D341Med (cell line): ENCODE measurements at regions not wholly inside any gene's neighbourhood (a gene's known extent, or its start where the extent isn't known, plus 50 kb on each side); places are given as distances from the start of the nearest gene placed in this dataset.

Source experiments
- DNase-seq: peaks from one replicate; pipeline ENCODE4 v3.0.0; 2012; ENCODE audit warnings: low spot score

GRCh38 chr15:47644722-47645121 is 72.6 kb upstream of the SEMA6D start:
- DNase-seq, result no peak

DNA sequence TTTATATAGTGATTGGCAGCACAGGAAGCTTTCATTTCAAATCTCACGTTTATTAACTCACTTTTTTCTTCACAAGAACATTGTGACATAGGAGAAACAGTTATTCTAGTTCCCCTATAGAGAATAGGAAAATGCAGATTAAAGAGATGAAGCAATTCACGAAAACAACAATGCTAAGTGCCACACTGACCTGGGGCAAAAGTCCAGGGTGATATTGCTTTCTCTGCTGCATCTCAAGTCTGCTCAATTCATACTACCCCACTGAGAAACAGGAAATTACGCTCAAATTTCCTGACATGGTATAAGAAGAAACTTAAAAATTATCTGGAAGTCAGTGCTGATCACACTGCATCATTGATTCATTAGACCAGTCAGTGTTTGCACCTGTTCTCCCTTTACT is 66.7 kb upstream of the SEMA6D start:
- DNase-seq, result no peak

DNA sequence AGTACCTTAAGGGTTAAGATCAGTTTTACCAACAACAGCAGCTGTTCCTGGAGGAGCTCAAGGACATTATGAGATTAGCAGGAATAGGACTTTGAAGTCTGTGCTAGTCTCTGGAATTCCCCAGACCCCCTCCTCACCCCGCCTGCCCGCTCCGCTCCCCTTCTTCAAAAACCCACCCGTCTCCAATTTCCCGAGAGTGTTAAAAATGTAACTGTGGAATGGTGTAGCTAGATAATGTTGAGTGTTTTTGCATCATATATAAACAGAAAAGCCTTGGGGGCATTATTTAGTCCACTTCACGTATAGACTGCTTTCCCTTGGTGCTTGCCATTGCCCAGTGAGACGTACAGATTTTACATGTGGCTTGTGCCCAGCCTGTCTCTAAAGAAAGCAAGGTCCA is 65.0 kb upstream of the SEMA6D start:
- peak; percentile 74 for DNase-seq

DNA sequence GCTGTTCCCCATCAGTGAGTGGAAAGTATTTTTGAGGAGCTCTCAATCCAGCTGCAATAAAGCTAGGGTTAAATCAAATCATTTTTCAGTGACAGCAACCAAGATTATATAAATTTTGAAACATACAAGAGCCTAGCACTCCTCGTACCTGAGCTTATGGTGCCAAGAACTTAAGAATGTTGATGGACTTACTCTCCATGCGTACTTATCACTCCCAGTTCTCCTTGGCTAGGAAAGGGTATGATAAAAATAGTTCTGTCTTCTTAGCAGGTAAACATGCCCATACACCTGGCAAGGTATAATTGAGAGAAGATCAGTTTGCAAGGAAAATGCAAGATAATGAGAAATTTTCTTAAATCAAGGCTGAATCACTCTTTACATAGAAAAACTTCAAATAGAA is 64.5 kb upstream of the SEMA6D start:
- no peak for DNase-seq

DNA sequence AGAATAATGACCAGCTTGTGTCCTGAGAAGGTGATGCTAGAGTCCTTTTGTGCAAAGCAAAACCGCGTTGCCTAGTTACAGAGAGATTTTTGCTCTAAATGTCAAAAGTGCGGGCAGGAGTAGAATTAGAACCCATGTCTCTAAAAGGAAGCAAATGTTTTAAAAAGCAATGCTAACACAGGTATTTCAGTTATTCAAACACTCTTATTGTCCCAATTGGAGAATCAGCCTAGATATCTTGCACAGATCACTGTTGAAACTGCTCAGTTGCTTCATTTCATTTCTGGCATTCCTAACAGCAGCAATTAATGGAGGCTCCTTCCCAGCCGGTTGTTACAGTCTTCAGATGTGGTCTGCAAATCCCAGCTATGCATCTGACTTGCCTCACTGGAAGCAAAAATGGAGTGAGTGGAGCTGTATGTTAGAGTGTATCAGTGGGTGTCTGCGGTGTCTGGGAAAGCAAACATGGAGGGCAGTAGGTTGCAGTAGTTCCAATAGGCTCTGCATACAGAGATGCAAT is 55.6 kb upstream of the SEMA6D start:
- no peak for DNase-seq

GRCh38 chr15:47663101-47663500 is 54.2 kb upstream of the SEMA6D start:
- no peak for DNase-seq
